ENCODE measurements at regions not wholly inside any gene's neighbourhood (a gene's known extent, or its start where the extent isn't known, plus 50 kb on each side); places are given as distances from the start of the nearest gene placed in this dataset.

- no peak for TF ChIP-seq CTCF (IDR thresholded peaks at IDR 0.05)
- no peak for TF ChIP-seq POLR2A (IDR thresholded peaks at IDR 0.05; ENCODE audit: low read depth)
- TF ChIP-seq POLR2AphosphoS5 (IDR thresholded peaks at IDR 0.05) = no peak
- TF ChIP-seq EP300 (IDR thresholded peaks at IDR 0.05) = no peak
Observed at GRCh38 chr4:107363125-107363524, 327.0 kb upstream of the DKK2 start.
